Left ventricle myocardium inferior (tissue), 1 donor: ENCODE measurements at regions not wholly inside any gene's neighbourhood (a gene's known extent, or its start where the extent isn't known, plus 50 kb on each side); places are given as distances from the start of the nearest gene placed in this dataset.

Experiments used
- DNase-seq: peaks from one replicate; pipeline ENCODE4 v3.0.0-alpha.2; 2020
- H3K27ac ChIP-seq: fragments of 200-600 bp; replicated peaks from 2 replicates; pipeline ENCODE4 v1.8.0; 2021
- H3K27me3 ChIP-seq: fragments of 200-600 bp; 2 replicates; pipeline ENCODE4 v1.8.0; 2021; ENCODE audit warnings: low read depth
- H3K36me3 ChIP-seq: fragments of 200-600 bp; 2 replicates; pipeline ENCODE4 v1.8.0; 2021
- H3K4me1 ChIP-seq: fragments of 200-600 bp; 2 replicates; pipeline ENCODE4 v1.8.0; 2021
- H3K4me3 ChIP-seq: fragments of 200-600 bp; 2 replicates; pipeline ENCODE4 v1.8.0; 2021; ENCODE audit warnings: mild to moderate bottlenecking, moderate library complexity
- H3K9me3 ChIP-seq: fragments of 200-600 bp; replicated peaks from 2 replicates; pipeline ENCODE4 v1.8.0; 2021
- CTCF ChIP-seq: fragments of 200-600 bp; IDR thresholded peaks from 2 replicates; pipeline ENCODE4 v1.8.0; 2021; ENCODE audit warnings: antibody characterized with exemption, mild to moderate bottlenecking, borderline replicate concordance
- intact Hi-C: fragments of 100-400 bp; cut with micrococcal nuclease; formaldehyde crosslinking; loops from one replicate; pipeline ENCODE4 v1.11.0; 2022
- donor health status: DM: no; HTN: yes; CAD: no; lungs with severe emphysema.

- no peak for DNase-seq
- no peak for TF ChIP-seq CTCF
- Histone ChIP-seq H3K4me3 (no peak overlapping the region), H3K27ac (no peak overlapping the region), H3K36me3 (no peaks in the 10 kb centered on the region), H3K27me3 (peaks cover 100% of the 10 kb centered on the region), H3K9me3 (no peaks in the 10 kb centered on the region), H3K4me1 (peaks cover 22% of the 10 kb centered on the region)
- intact Hi-C loops = no loop called here
These were observed 146.2 kb upstream of the RET start for GRCh38 chr10:42930516-42931192.

- no peak overlapping the region for H3K27ac ChIP-seq
- no peak for TF ChIP-seq CTCF
- peaks cover 17% of the 10 kb centered on the region for H3K4me1 ChIP-seq
- DNase-seq = no peak
- peaks cover 100% of the 10 kb centered on the region for H3K27me3 ChIP-seq
- H3K4me3 ChIP-seq = no peak overlapping the region
- intact Hi-C loops = no loop called here
- H3K36me3 ChIP-seq = no peaks in the 10 kb centered on the region
- no peaks in the 10 kb centered on the region for H3K9me3 ChIP-seq
These were observed 144.8 kb upstream of the RET start for GRCh38 chr10:42932116-42932515.

- no peaks in the 10 kb centered on the region for H3K36me3 ChIP-seq
- peaks cover 15% of the 10 kb centered on the region for H3K4me1 ChIP-seq
- no peaks in the 10 kb centered on the region for H3K9me3 ChIP-seq
- no peak overlapping the region for H3K27ac ChIP-seq
- no peak for TF ChIP-seq CTCF
- intact Hi-C loops = no loop called here
- no peak for DNase-seq
- H3K27me3 ChIP-seq = peaks cover 98% of the 10 kb centered on the region
- H3K4me3 ChIP-seq = peak overlapping the region; percentile 54
These were observed 144.0 kb upstream of the RET start for GRCh38 chr10:42932735-42933447.

- no peak for TF ChIP-seq CTCF
- intact Hi-C loops = no loop called here
- DNase-seq = no peak
- Histone ChIP-seq H3K27ac (no peak overlapping the region), H3K4me3 (peak overlapping the region; percentile 54), H3K9me3 (no peaks in the 10 kb centered on the region), H3K27me3 (peaks cover 97% of the 10 kb centered on the region), H3K4me1 (peaks cover 15% of the 10 kb centered on the region), H3K36me3 (no peaks in the 10 kb centered on the region)
These were observed 143.2 kb upstream of the RET start for GRCh38 chr10:42933448-42934340.

- H3K27me3 ChIP-seq = peaks cover 95% of the 10 kb centered on the region
- DNase-seq = no peak
- H3K27ac ChIP-seq = no peak overlapping the region
- H3K36me3 ChIP-seq = no peaks in the 10 kb centered on the region
- intact Hi-C loops = no loop called here
- H3K9me3 ChIP-seq = no peaks in the 10 kb centered on the region
- peaks cover 15% of the 10 kb centered on the region for H3K4me1 ChIP-seq
- TF ChIP-seq CTCF = no peak
- no peak overlapping the region for H3K4me3 ChIP-seq
These were observed 142.5 kb upstream of the RET start for GRCh38 chr10:42934351-42934811.
